Gastroesophageal sphincter (tissue), 4 donors: ENCODE measurements at regions not wholly inside any gene's neighbourhood (a gene's known extent, or its start where the extent isn't known, plus 50 kb on each side); places are given as distances from the start of the nearest gene placed in this dataset.

Source experiments
- ATAC-seq: fragments of 150-250 bp; one replicate; pipeline ENCODE4 v1.9.1; 2016; ENCODE audit warnings: mild to moderate bottlenecking, moderate library complexity
- H3K27ac ChIP-seq, 4 donors: fragments of 200-600 bp; sonication (generic) in 3 of 4; 1 replicate in 3 of 4; 2 replicates in 1 of 4; pipeline ENCODE4 v1.5.1; 2016 to 2019
- H3K27me3 ChIP-seq: fragments of 200-600 bp; sonication (generic); one replicate; pipeline ENCODE4 v1.5.1; 2019
- H3K36me3 ChIP-seq, 2 donors: fragments of 200-600 bp; sonication (generic); one replicate each; pipeline ENCODE4 v1.5.1; 2019; ENCODE audit warnings: control low read depth in 1 of 2
- H3K4me1 ChIP-seq, 3 donors: fragments of 200-600 bp; sonication (generic); 1 replicate in 2 of 3; 2 replicates in 1 of 3; pipeline ENCODE4 v1.5.1; 2016 to 2019; ENCODE audit warnings: control low read depth in 2 of 3
- H3K4me3 ChIP-seq, 2 donors: fragments of 200-600 bp; sonication (generic); one replicate each; pipeline ENCODE4 v1.5.1; 2019; ENCODE audit warnings: mild to moderate bottlenecking in 1 of 2, moderate library complexity in 1 of 2
- H3K9me3 ChIP-seq, 3 donors: fragments of 200-600 bp; sonication (generic); one replicate each; pipeline ENCODE4 v1.5.1; 2017 to 2019; ENCODE audit warnings: control low read depth in 2 of 3
- CTCF ChIP-seq, 4 experiments: fragments of 200-600 bp in 2 of 4; fragments of 450-650 bp in 2 of 4; sonication (generic) in 1 of 4; IDR thresholded peaks; one replicate each; pipeline ENCODE4 v1.5.1; 2017 to 2019; ENCODE audit warnings: antibody characterized with exemption in 4 of 4, mild to moderate bottlenecking in 2 of 4, moderate library complexity in 2 of 4
- EP300 ChIP-seq: sonication (generic); formaldehyde crosslinking; IDR thresholded peaks from one replicate; pipeline ENCODE4 v1.6.1; 2017; ENCODE audit warnings: antibody characterized with exemption, mild to moderate bottlenecking
- POLR2A ChIP-seq, 2 donors: fragments of 450-650 bp; IDR thresholded peaks; one replicate each; pipeline ENCODE4 v1.6.1; 2017; ENCODE audit warnings: antibody characterized with exemption in 2 of 2, mild to moderate bottlenecking in 2 of 2, moderate library complexity in 1 of 2
- POLR2AphosphoS5 ChIP-seq: sonication (generic); formaldehyde crosslinking; IDR thresholded peaks from one replicate; pipeline ENCODE4 v1.6.1; 2017; ENCODE audit warnings: antibody characterized with exemption
- WGBS, 2 donors: methylation state at CpG; one replicate each; pipeline ENCODE4 v1.1.5; 2018; ENCODE audit warnings: low coverage in 1 of 2; 5-methylcytosine and 5-hydroxymethylcytosine counted together

DNA sequence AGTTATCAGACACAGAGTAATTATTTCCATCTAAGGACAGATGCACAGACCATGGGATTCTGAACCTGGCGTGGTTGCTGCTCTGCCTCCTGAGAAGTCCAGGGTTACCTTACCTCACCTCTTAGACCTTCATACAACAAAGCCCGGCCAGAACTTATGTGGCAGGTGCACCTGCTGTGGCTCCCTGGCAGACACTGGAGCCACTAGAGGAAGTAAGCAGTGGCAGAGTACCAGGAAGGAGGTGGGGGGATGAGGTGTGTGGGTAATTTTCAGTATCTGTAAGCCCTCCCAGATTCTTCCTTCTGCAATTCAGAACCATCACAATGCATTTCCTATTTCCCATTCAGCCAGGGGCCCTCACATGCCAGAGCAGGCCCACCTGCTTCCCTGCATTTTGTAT, 106.1 kb upstream of the DOCK9 start:
- Histone ChIP-seq H3K4me3 (peak overlapping the region in 1 of 2 donors; percentile 91), H3K4me1 (peaks cover 0 to 71% (median 16%) of the 10 kb centered on the region in 3 donors), H3K36me3 (no peaks in the 10 kb centered on the region), H3K9me3 (no peaks in the 10 kb centered on the region), H3K27me3 (no peaks in the 10 kb centered on the region), H3K27ac (peak overlapping the region in 3 of 4 donors; percentile 93 to 100 (median 98))
- TF ChIP-seq POLR2A (IDR thresholded peaks at IDR 0.05): no peak
- WGBS, 2 donors: no CpG with 5 or more reads among the region's 2 CpGs
- ATAC-seq: no peak

DNA sequence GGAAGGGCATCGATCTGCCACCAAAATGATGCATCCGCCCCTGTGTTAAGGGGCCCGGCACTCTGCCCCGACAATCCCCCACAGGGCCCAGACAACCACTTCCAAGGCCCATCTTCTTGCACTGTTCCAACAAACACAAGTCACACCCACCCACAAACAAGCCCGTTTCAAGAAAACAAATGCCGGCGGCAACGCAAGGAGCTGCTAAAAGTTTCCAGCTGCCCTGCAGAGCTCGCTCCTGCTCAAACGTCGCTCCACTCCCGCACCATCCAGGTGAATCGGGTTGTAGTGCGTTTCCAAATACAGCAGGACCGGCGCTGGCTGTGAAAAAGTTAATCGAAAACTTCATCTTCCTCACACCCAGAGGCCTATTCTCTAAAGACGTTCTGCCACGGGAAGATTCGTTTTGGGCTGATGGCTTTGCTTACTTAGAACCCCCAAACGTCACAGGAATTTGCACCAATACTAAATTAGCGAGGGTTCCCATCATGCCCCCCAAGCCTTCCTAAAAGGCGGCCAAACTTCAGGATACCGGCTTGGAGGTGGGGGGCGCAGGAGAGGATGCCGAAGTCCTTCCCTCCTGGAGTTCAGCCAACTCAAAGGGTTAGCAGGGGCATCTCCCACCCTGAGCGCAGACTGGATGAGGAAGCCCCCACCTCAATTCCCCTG, 107.4 kb upstream of the DOCK9 start:
- TF ChIP-seq POLR2AphosphoS5: no peak
- no peak for TF ChIP-seq POLR2A (IDR thresholded peaks at IDR 0.05)
- TF ChIP-seq CTCF (IDR thresholded peaks at IDR 0.05): no peak
- TF ChIP-seq EP300: no peak
- H3K9me3 ChIP-seq: no peaks in the 10 kb centered on the region
- H3K4me3 ChIP-seq: peak overlapping the region; percentile 91
- H3K27ac ChIP-seq: peak overlapping the region; percentile 14 to 100 (median 96)
- WGBS, 2 donors: 8 to 30% methylated on average over 14 to 15 of the region's 27 CpGs
- no peaks in the 10 kb centered on the region for H3K27me3 ChIP-seq
- H3K4me1 ChIP-seq: peaks cover 0 to 59% (median 14%) of the 10 kb centered on the region in 3 donors
- H3K36me3 ChIP-seq: no peaks in the 10 kb centered on the region
- no peak for ATAC-seq

- H3K27ac ChIP-seq: peak overlapping the region; percentile 14 to 100 (median 96)
- ATAC-seq: no peak
- 0% methylated on average over 1 of the region's 32 CpGs; no CpG with 5 or more reads in 1 of the 2 donors for WGBS, 2 donors
Observed at GRCh38 chr13:99085808-99086266, 108.0 kb upstream of the DOCK9 start.

DNA sequence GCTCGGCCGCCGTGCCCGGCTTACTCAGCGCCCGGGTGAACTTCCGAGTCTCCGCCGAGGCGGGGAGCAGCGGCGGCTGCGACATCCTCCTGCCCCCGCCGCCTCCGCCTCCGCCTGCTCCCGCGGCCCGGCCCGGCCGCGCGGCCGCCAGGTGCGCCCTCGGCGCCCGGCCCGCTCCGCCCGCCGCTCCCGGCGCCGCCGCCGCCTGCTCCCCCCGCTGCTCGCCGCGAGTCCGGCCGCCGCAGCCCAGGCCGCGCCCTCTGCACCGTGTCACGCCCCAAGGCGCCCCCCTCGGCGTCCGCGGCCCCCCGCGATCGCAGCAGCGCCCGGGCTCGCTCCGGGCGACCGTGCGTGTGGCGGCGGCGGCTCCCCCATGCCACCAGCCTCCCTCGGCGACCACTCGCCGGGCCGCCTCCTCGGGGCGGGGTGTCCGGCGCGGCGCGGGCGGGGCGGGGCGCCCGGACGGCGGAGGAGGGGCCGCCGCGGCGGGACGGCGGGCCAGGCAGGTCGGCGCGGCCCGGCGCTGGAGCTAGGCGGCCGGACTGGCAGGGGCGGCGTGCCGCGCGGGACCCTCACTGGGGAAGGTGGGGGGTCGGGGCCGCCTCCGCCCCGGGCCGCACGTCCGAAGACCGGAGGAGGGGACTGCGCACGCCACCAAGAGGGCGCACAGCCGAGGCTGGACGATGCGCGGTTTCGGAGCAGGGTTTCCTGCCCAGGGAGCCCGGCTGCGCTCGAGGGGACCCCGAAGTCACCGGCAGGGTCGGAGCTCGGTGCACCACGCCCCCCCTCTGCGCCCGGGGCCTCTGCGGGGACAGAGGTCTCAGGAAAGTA, 108.6 kb upstream of the DOCK9 start:
- TF ChIP-seq POLR2AphosphoS5: no peak
- no peak for TF ChIP-seq EP300
- TF ChIP-seq CTCF (IDR thresholded peaks at IDR 0.05): peak in 2 of 4 experiments; percentile 10 to 31
- peak; percentile 75 to 78 for TF ChIP-seq POLR2A (IDR thresholded peaks at IDR 0.05)
- no CpG with 5 or more reads among the region's 130 CpGs for WGBS, 2 donors

More at GRCh38 chr13:99085808-99086266, 108.0 kb upstream of the DOCK9 start:
- Histone ChIP-seq H3K27me3 (no peaks in the 10 kb centered on the region), H3K9me3 (no peaks in the 10 kb centered on the region), H3K4me1 (peaks cover 0 to 55% (median 12%) of the 10 kb centered on the region in 3 donors), H3K36me3 (no peaks in the 10 kb centered on the region), H3K4me3 (peak overlapping the region; percentile 91)
- TF ChIP-seq EP300: no peak
- no peak for TF ChIP-seq POLR2AphosphoS5
- no peak for TF ChIP-seq CTCF (IDR thresholded peaks at IDR 0.05)
- TF ChIP-seq POLR2A (IDR thresholded peaks at IDR 0.05): no peak

More for the DNA sequence above, 108.6 kb upstream of the DOCK9 start:
- peak; percentile 77 for ATAC-seq
- H3K27me3 ChIP-seq: no peaks in the 10 kb centered on the region
- no peaks in the 10 kb centered on the region for H3K36me3 ChIP-seq
- peak overlapping the region; percentile 93 to 100 (median 98) for H3K27ac ChIP-seq
- H3K9me3 ChIP-seq: no peaks in the 10 kb centered on the region
- H3K4me3 ChIP-seq: peak overlapping the region; percentile 91
- peaks cover 0 to 48% (median 12%) of the 10 kb centered on the region in 3 donors for H3K4me1 ChIP-seq
